HG03378 (cell line): ENCODE measurements at regions not wholly inside any gene's neighbourhood (a gene's known extent, or its start where the extent isn't known, plus 50 kb on each side); places are given as distances from the start of the nearest gene placed in this dataset.
"Not testable (repeated sequence)": the region's sequence is repeated elsewhere in the genome, so short reads cannot be mapped to it uniquely, and the experiment has no call there.

Experiments
- ATAC-seq: cut with Tn5 transposase; IDR thresholded peaks from one replicate; pipeline ENCODE4 v1.9.1; 2021; ENCODE audit warnings: mild to moderate bottlenecking, moderate library complexity; ENCODE audit not compliant: unreplicated experiment

- not testable (repeated sequence) for ATAC-seq
Observed at GRCh38 chr9:62145648-62146047, 955.8 kb downstream of the SPATA31A7 start.
